Stimulated activated naive B cell treated with anti-CD40 and anti-IgM and Interleukin-4, amounts not matched to agents 10 μg/mL and 1 μg/mL and 100 μg/mL, for 72 hours (primary cell): ENCODE measurements at regions not wholly inside any gene's neighbourhood (a gene's known extent, or its start where the extent isn't known, plus 50 kb on each side); places are given as distances from the start of the nearest gene placed in this dataset.

Experiments
- ATAC-seq, 2 donors: fragments of 150-1000 bp; cut with Tn5 transposase; replicated peaks; 2 replicates each; pipeline ENCODE4 v1.10.0; 2021; ENCODE audit warnings: moderate library complexity in 1 of 2
- DNase-seq: peaks from one replicate; pipeline ENCODE4 v3.0.0; 2021
- H3K27ac Mint-ChIP-seq: one replicate; pipeline ENCODE4 v1.8.0; 2022; ENCODE audit warnings: mild to moderate bottlenecking, mixed read lengths
- H3K27me3 Mint-ChIP-seq, 2 donors: one replicate each; pipeline ENCODE4 v1.8.0; 2022; ENCODE audit warnings: mixed read lengths in 2 of 2
- H3K36me3 Mint-ChIP-seq, 2 donors: one replicate each; pipeline ENCODE4 v1.8.0; 2022; ENCODE audit warnings: mixed read lengths in 2 of 2, mild to moderate bottlenecking in 1 of 2
- H3K4me1 Mint-ChIP-seq, 2 donors: one replicate each; pipeline ENCODE4 v1.8.0; 2022; ENCODE audit warnings: mixed read lengths in 2 of 2, mild to moderate bottlenecking in 1 of 2
- H3K4me3 Mint-ChIP-seq, 2 donors: one replicate each; pipeline ENCODE4 v1.8.0; 2022; ENCODE audit warnings: mild to moderate bottlenecking in 2 of 2, mixed read lengths in 2 of 2, moderate library complexity in 1 of 2
- H3K9me3 Mint-ChIP-seq, 2 donors: one replicate each; pipeline ENCODE4 v1.8.0; 2022; ENCODE audit warnings: mixed read lengths in 2 of 2, mild to moderate bottlenecking in 1 of 2

DNA sequence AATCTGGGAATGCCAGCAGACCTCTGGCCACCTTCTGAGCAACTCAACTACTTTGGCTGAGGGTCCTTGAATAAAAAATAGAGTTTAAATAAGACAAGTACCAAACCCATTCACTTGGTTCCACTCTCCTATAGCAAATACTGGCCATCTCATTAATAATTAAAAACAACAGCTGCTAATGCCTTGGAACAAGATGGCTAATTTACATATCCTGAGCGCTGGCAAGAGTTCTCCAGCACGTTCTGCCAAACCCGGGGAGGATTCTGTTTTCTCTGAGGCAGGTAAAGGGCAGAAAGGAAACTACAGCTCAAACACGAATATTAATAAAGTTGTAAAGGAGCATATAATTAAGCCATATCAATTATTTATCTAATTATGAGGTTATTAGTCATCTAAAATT, 1123.7 kb downstream of the TDRD15 start:
- no peak overlapping the region for H3K4me3 Mint-ChIP-seq
- H3K9me3 Mint-ChIP-seq: peaks cover 0 to 2% of the 10 kb centered on the region in 2 donors
- no peaks in the 10 kb centered on the region for H3K27me3 Mint-ChIP-seq
- H3K4me1 Mint-ChIP-seq: no peaks in the 10 kb centered on the region
- no peak overlapping the region for H3K27ac Mint-ChIP-seq
- no peak for DNase-seq
- no peaks in the 10 kb centered on the region for H3K36me3 Mint-ChIP-seq
- ATAC-seq: no peak

DNA sequence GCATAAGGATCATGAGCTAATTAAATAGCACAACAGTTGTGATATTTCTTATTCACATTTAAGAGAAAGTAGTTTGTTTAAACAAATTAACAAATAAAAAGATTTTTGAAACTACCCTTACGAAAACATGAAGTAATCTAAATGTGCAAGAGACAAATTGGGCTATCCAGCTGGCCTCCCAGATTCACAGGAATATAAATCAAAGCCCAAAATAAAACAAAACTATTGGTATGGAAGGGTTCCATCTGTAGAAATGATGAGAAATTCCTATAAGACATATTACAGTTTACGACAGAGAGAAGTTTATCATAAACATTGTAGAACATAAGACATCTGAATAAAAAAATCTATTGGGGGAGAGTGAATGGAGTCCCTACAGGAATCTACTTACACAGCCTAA, 1125.1 kb downstream of the TDRD15 start:
- no peak for ATAC-seq
- no peak overlapping the region for H3K4me3 Mint-ChIP-seq
- no peak overlapping the region for H3K27ac Mint-ChIP-seq
- H3K9me3 Mint-ChIP-seq: peaks cover 0 to 2% of the 10 kb centered on the region in 2 donors
- no peaks in the 10 kb centered on the region for H3K36me3 Mint-ChIP-seq
- no peaks in the 10 kb centered on the region for H3K27me3 Mint-ChIP-seq
- no peak for DNase-seq
- H3K4me1 Mint-ChIP-seq: no peaks in the 10 kb centered on the region

GRCh38 chr2:22253171-22253570, 1129.4 kb downstream of the TDRD15 start:
- Mint-ChIP-seq H3K4me3 (no peak overlapping the region), H3K27me3 (no peaks in the 10 kb centered on the region), H3K27ac (no peak overlapping the region), H3K4me1 (no peaks in the 10 kb centered on the region), H3K36me3 (no peaks in the 10 kb centered on the region), H3K9me3 (peaks cover 0 to 1% of the 10 kb centered on the region in 2 donors)
- no peak for DNase-seq
- no peak for ATAC-seq

GRCh38 chr2:22261165-22261564, 1123.8 kb upstream of the KLHL29 start:
- no peak for DNase-seq
- Mint-ChIP-seq H3K9me3 (peaks cover 7 to 18% of the 10 kb centered on the region in 2 donors), H3K4me1 (no peaks in the 10 kb centered on the region), H3K27ac (no peak overlapping the region), H3K27me3 (no peaks in the 10 kb centered on the region), H3K4me3 (no peak overlapping the region), H3K36me3 (no peaks in the 10 kb centered on the region)
- no peak for ATAC-seq

GRCh38 chr2:22270341-22270740, 1114.6 kb upstream of the KLHL29 start:
- Mint-ChIP-seq H3K4me1 (no peaks in the 10 kb centered on the region), H3K9me3 (peaks cover 4 to 5% of the 10 kb centered on the region in 2 donors), H3K36me3 (no peaks in the 10 kb centered on the region), H3K4me3 (no peak overlapping the region), H3K27me3 (no peaks in the 10 kb centered on the region), H3K27ac (no peak overlapping the region)
- no peak for DNase-seq
- no peak for ATAC-seq

GRCh38 chr2:22273853-22274252, 1111.1 kb upstream of the KLHL29 start:
- Mint-ChIP-seq H3K4me3 (no peak overlapping the region), H3K27ac (no peak overlapping the region), H3K36me3 (no peaks in the 10 kb centered on the region), H3K27me3 (no peaks in the 10 kb centered on the region), H3K4me1 (peaks cover 3 to 6% of the 10 kb centered on the region in 2 donors), H3K9me3 (peaks cover 4 to 11% of the 10 kb centered on the region in 2 donors)
- no peak for DNase-seq
- no peak for ATAC-seq

- no peak for DNase-seq
- Mint-ChIP-seq H3K36me3 (no peaks in the 10 kb centered on the region), H3K4me1 (peaks cover 3 to 6% of the 10 kb centered on the region in 2 donors), H3K27ac (no peak overlapping the region), H3K27me3 (no peaks in the 10 kb centered on the region), H3K9me3 (peaks cover 4 to 11% of the 10 kb centered on the region in 2 donors), H3K4me3 (no peak overlapping the region)
- ATAC-seq: no peak
Measured at GRCh38 chr2:22274661-22275060, 1110.3 kb upstream of the KLHL29 start.

DNA sequence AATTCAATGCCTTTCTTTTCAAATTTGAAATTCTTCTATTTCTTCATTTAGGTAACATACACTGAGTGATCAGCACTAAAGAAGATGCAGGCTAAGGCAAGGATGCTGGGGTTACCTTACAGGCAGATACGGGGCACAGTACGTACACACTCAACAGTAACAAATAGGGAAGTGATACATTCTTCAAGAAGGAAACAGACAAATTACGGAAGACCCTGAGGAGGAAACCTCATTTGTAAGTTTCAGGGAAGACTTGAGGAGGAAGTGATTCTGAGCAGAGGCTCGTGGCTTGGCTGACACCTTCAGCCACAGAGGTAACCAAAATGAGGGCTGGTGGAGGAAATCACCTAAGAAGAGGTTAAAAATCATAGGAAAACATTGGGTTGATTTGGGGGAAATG, 1108.3 kb upstream of the KLHL29 start:
- peaks cover 0 to 6% of the 10 kb centered on the region in 2 donors for H3K9me3 Mint-ChIP-seq
- peaks cover 3 to 6% of the 10 kb centered on the region in 2 donors for H3K4me1 Mint-ChIP-seq
- ATAC-seq: peak; percentile 82 to 87
- H3K27ac Mint-ChIP-seq: no peak overlapping the region
- peak; percentile 1 for DNase-seq
- H3K27me3 Mint-ChIP-seq: no peaks in the 10 kb centered on the region
- H3K36me3 Mint-ChIP-seq: no peaks in the 10 kb centered on the region
- H3K4me3 Mint-ChIP-seq: no peak overlapping the region

DNA sequence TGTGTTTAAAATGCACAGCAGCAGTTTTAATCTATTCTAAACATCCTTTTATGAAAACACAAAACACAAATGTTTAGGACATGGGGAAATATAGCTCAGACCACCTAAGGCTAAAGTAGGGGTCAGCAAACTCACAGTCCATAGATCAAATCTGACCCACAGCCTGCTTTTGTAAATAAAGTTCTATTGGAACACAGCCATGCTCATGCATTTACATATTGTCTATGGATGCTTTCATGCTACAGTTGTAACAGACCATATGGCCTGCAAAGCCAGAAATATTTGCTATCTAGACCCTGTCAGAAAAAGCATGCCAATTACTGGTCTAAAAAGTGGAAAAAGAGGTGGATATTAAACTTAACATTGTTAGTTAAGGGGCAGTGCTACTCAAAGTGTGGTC, 1105.4 kb upstream of the KLHL29 start:
- ATAC-seq: no peak
- H3K36me3 Mint-ChIP-seq: no peaks in the 10 kb centered on the region
- no peaks in the 10 kb centered on the region for H3K27me3 Mint-ChIP-seq
- H3K4me3 Mint-ChIP-seq: no peak overlapping the region
- no peak overlapping the region for H3K27ac Mint-ChIP-seq
- H3K9me3 Mint-ChIP-seq: peaks cover 0 to 6% of the 10 kb centered on the region in 2 donors
- no peak for DNase-seq
- H3K4me1 Mint-ChIP-seq: peaks cover 3 to 6% of the 10 kb centered on the region in 2 donors

GRCh38 chr2:22281033-22281432, 1103.9 kb upstream of the KLHL29 start:
- H3K4me3 Mint-ChIP-seq: no peak overlapping the region
- no peak for ATAC-seq

DNA sequence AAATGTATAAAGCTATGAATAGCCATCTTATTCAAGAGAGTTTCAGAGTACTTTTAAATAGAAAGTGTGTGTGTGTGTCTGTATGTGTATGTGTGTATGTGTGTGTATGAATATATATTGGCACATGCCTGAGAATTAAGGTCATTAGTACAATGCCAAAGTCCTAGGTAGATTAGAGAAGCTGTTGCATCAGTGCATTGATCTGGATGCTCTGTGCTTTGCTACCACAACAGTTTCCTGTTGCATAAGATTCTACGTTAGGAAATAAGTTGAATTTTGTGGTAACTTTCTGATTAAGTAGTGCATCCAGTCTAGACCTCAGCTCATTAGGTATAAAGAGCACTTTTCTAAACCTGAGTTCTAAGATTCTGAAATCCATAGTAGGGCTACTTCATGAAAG, 1102.8 kb upstream of the KLHL29 start:
- ATAC-seq (no peak), DNase-seq (no peak)
- Mint-ChIP-seq H3K9me3 (no peaks in the 10 kb centered on the region), H3K36me3 (no peaks in the 10 kb centered on the region), H3K27me3 (no peaks in the 10 kb centered on the region), H3K27ac (no peak overlapping the region), H3K4me1 (no peaks in the 10 kb centered on the region), H3K4me3 (no peak overlapping the region)

More at GRCh38 chr2:22281033-22281432, 1103.9 kb upstream of the KLHL29 start:
- Mint-ChIP-seq H3K27me3 (no peaks in the 10 kb centered on the region), H3K9me3 (peaks cover 0 to 6% of the 10 kb centered on the region in 2 donors), H3K27ac (no peak overlapping the region), H3K4me1 (peaks cover 3 to 6% of the 10 kb centered on the region in 2 donors), H3K36me3 (no peaks in the 10 kb centered on the region)
- DNase-seq: no peak

- DNase-seq (no peak), ATAC-seq (no peak)
- Mint-ChIP-seq H3K27me3 (no peaks in the 10 kb centered on the region), H3K27ac (no peak overlapping the region), H3K36me3 (no peaks in the 10 kb centered on the region), H3K4me1 (no peaks in the 10 kb centered on the region), H3K4me3 (no peak overlapping the region), H3K9me3 (no peaks in the 10 kb centered on the region)
Measured at GRCh38 chr2:22282916-22283315, 1102.1 kb upstream of the KLHL29 start.

GRCh38 chr2:22283436-22283835, 1101.5 kb upstream of the KLHL29 start:
- no peaks in the 10 kb centered on the region for H3K27me3 Mint-ChIP-seq

DNA sequence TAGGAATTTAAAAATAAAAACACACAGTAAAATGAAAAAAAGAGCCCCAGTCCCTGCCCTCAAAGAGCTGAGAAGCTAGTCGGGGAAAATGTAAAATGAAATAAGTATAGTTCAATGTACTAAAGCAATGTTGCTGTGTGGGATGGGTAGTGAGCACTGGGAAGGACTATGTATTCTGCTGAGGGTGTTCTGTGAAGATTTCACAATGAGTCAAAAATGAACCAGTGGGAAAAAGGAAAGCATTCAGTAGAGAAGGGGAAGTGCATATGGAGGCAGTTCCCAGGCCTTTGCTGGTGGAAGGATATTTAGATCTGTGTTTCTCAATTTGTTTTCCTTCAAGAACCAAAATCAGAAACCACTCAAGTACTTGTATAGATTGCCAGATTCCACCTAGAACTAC, 1094.7 kb upstream of the KLHL29 start:
- no peak for DNase-seq
- Mint-ChIP-seq H3K4me1 (no peaks in the 10 kb centered on the region), H3K4me3 (no peak overlapping the region), H3K27me3 (no peaks in the 10 kb centered on the region), H3K36me3 (no peaks in the 10 kb centered on the region), H3K27ac (no peak overlapping the region), H3K9me3 (peaks cover 0 to 12% of the 10 kb centered on the region in 2 donors)
- no peak for ATAC-seq

More at GRCh38 chr2:22283436-22283835, 1101.5 kb upstream of the KLHL29 start:
- Mint-ChIP-seq H3K4me3 (no peak overlapping the region), H3K27ac (no peak overlapping the region), H3K4me1 (no peaks in the 10 kb centered on the region), H3K36me3 (no peaks in the 10 kb centered on the region), H3K9me3 (no peaks in the 10 kb centered on the region)
- ATAC-seq: no peak
- no peak for DNase-seq

GRCh38 chr2:22290909-22291473, 1094.0 kb upstream of the KLHL29 start:
- Mint-ChIP-seq H3K4me3 (no peak overlapping the region), H3K27me3 (no peaks in the 10 kb centered on the region), H3K9me3 (peaks cover 0 to 12% of the 10 kb centered on the region in 2 donors), H3K36me3 (no peaks in the 10 kb centered on the region), H3K27ac (no peak overlapping the region), H3K4me1 (no peaks in the 10 kb centered on the region)
- no peak for DNase-seq
- ATAC-seq: no peak

GRCh38 chr2:22301228-22301627, 1083.8 kb upstream of the KLHL29 start:
- DNase-seq: no peak
- H3K27me3 Mint-ChIP-seq: no peaks in the 10 kb centered on the region
- no peak overlapping the region for H3K4me3 Mint-ChIP-seq
- ATAC-seq: no peak
- peaks cover 0 to 5% of the 10 kb centered on the region in 2 donors for H3K9me3 Mint-ChIP-seq
- no peaks in the 10 kb centered on the region for H3K4me1 Mint-ChIP-seq
- no peak overlapping the region for H3K27ac Mint-ChIP-seq
- H3K36me3 Mint-ChIP-seq: no peaks in the 10 kb centered on the region
